Astrocyte of the cerebellum (primary cell): ENCODE measurements at regions not wholly inside any gene's neighbourhood (a gene's known extent, or its start where the extent isn't known, plus 50 kb on each side); places are given as distances from the start of the nearest gene placed in this dataset.
A peak's percentile ranks its signal among the peaks of the same experiment; 100 is the strongest.

ENCODE experiments used
- DNase-seq: peaks from one replicate; pipeline ENCODE4 v3.0.0-alpha.2; 2011; ENCODE audit warnings: low read depth
- H3K4me3 ChIP-seq: 2 replicates; pipeline ENCODE4 v1.5.1; 2011; ENCODE audit warnings: mild to moderate bottlenecking, low read depth, low read length, moderate library complexity
- in situ Hi-C: cut with HindIII; loops from 2 replicates; pipeline ENCODE4 v1.10.0; 2017; ENCODE audit warnings: low sequenced_read_pairs
- TF ChIP-seq, protein P1 (sequence below): IDR thresholded peaks from 2 replicates; pipeline ENCODE4 v1.5.1; 2012; ENCODE audit warnings: low read length, low read depth, moderate library complexity, mild to moderate bottlenecking; ENCODE audit errors: missing control alignments

DNA sequence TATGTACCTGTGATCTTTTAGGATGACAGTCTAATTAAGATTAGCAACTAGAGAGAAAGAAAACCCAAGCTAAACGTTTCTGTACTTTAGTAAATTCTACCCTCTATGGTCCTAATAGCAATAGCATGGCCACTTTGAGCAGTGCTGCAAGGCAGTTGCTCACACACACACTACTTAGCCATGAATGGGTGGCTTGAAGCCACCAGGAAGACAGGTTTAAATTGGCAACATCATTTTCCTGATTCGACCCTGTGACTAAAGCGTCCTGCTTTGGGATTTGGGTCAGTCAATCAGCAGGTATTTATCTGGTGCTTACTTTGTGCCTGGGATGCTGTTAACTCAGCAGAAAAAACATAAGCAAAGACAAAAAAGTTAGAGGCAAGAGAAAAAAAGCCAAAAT, 150.6 kb downstream of the ARRDC3 start:
- TF ChIP-seq, protein P1, sequence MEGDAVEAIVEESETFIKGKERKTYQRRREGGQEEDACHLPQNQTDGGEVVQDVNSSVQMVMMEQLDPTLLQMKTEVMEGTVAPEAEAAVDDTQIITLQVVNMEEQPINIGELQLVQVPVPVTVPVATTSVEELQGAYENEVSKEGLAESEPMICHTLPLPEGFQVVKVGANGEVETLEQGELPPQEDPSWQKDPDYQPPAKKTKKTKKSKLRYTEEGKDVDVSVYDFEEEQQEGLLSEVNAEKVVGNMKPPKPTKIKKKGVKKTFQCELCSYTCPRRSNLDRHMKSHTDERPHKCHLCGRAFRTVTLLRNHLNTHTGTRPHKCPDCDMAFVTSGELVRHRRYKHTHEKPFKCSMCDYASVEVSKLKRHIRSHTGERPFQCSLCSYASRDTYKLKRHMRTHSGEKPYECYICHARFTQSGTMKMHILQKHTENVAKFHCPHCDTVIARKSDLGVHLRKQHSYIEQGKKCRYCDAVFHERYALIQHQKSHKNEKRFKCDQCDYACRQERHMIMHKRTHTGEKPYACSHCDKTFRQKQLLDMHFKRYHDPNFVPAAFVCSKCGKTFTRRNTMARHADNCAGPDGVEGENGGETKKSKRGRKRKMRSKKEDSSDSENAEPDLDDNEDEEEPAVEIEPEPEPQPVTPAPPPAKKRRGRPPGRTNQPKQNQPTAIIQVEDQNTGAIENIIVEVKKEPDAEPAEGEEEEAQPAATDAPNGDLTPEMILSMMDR, result no peak
- in situ Hi-C loops, result no loop called here
- DNase-seq, result no peak
- no peak overlapping the region for H3K4me3 ChIP-seq

DNA sequence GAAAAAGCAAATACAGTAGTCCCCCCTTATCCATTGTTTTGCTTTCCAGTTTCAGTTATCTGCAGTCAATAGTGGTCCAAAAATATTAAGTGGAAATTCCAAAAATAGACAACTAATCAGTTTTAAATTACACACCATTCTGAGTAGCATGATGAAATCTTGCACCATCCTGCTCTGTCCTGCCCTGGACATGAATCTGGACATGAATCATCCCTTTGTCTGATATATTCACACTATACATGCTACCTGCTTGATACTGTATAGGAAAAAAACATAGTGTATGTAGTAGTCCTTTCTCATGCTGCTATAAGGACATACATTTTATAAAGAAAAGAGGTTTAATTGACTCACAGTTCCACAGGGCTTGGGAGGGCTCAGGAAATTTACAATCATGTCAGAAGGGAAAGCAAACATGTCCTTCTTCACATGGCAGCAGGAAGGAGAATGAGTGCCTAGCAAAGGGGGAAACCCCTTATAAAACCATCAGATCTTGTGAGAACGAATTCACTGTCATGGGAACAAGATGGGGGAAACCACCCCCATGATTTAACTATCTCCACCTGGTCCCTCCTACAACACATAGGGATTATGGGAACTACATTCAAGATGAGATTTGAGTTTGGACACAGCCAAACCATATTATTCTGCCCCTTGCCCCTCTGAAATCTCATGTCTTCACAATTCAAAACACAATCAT, 153.9 kb downstream of the ARRDC3 start:
- TF ChIP-seq, protein P1, result no peak
- in situ Hi-C loops, result no loop called here
- no peak for DNase-seq
- H3K4me3 ChIP-seq, result no peak overlapping the region

DNA sequence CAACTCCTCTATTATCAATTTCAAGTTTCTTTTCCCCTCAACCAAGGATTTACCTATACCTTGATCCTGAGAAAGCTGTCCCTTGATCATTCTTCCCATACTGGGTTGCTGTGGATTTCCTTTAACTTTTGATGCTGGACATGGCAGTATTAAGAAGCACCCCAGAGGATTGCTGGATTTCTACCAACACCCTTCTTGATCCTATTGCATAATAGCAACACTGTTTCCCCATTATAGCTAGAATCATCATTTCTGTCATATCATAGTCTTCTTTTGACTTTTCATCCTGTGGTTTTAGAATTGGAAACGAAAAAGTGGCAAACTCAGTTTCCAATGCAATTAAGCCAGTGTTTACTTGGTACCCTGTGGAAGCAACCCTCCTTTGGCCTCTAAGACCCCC, 154.9 kb downstream of the ARRDC3 start:
- TF ChIP-seq, protein P1, result no peak
- no peak for DNase-seq
- in situ Hi-C loops, result no loop called here
- no peak overlapping the region for H3K4me3 ChIP-seq

DNA sequence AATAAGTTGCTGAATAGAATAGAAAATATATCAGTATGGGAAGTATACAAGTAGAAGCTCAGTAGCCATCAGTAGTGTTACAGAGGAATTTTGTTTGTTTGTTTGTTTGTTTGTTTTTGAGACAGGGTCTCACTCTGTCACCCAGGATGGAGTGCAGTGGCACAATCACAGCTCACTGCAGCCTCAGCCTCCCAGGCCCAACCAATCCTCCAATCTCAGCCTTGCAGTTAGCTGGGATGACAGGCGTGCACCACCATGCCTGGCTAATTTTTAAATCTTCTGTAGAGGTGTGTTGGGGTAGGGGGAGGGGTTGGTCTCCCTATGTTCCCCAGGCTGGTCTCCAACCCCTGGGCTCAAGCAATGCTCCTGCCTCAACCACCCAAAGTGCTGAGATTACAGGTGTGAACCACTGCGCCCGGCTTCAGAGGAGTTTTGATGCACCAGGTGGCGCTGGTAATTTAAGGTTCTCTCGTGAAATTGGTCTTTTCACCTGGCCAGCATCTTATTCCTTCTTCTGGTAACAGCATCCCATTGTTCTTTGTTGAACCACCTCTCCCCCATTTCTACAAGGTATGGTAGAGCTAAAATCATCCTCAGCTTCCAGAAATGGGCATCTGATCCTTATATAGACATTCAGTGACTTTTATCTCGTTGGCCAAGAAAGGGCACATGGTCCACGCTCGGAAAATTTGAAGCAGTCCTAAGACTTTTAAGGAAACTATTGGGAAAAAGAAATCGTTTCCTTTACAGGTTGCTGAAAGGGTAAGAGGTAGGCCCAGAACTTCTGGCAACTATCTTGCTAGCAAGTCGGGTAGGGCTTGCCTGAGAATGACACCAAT, 157.1 kb downstream of the ARRDC3 start:
- no peak overlapping the region for H3K4me3 ChIP-seq
- TF ChIP-seq, protein P1, result peak; percentile 32
- DNase-seq, result no peak
- in situ Hi-C loops, result no loop called here

DNA sequence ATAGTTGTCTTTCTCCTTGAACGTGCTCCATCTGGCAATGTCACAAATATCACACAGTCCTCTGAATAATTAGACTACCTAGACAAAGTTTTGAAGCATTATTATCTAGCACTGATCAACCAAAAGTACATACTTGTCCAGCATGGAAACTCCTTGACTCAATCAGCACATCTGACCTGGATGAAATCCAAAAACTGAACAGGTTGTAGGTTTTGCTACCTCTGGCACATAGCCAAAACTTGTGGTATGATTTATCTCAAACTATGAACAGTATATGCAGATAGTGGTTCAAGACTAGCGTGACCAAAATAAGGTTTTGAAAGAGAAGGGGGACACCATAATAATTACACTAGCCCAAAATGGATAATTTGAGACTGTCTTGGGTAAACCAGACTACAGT, 158.1 kb downstream of the ARRDC3 start:
- no peak for DNase-seq
- TF ChIP-seq, protein P1, result no peak
- H3K4me3 ChIP-seq, result no peak overlapping the region
- in situ Hi-C loops, result no loop called here

DNA sequence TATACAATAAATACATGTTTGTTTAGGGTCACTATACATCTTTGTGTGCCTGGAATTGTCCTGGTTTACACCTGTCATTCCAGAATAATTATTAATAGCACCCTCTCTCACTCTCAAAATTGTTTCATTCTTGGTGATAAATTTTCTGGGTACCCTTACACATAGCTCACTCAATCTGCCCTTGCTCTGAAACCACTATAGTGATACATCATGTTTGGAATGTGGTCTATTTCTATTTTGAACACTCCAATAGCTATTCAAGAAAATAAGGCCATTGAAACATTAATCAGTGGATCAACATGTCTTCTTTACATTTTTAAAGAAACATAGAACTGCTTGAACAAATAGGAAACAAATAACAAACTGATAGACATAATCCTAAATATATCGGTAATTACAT, 158.7 kb downstream of the ARRDC3 start:
- no peak overlapping the region for H3K4me3 ChIP-seq
- TF ChIP-seq, protein P1, result no peak
- in situ Hi-C loops, result no loop called here
- no peak for DNase-seq
